Activated CD8-positive, alpha-beta T cell treated with anti-CD3 and anti-CD28 coated beads for 36 hours (primary cell): ENCODE measurements at regions not wholly inside any gene's neighbourhood (a gene's known extent, or its start where the extent isn't known, plus 50 kb on each side); places are given as distances from the start of the nearest gene placed in this dataset.

Source experiments
- ATAC-seq: fragments of 200-7000 bp; cut with Tn5 transposase; one replicate; pipeline ENCODE4 v1.10.0; 2021; ENCODE audit warnings: mild to moderate bottlenecking, moderate library complexity
- CTCF ChIA-PET: fragments of 350-600 bp; sonication (Branson Sonifier 250); formaldehyde crosslinking; loops from one replicate; lab custom pipeline; 2021; ENCODE audit warnings: antibody characterized with exemption; lab: Charles Lee
- POLR2A ChIA-PET: fragments of 350-600 bp; sonication (Branson Sonifier 250); formaldehyde crosslinking; loops from one replicate; lab custom pipeline; 2021; ENCODE audit warnings: antibody characterized with exemption; lab: Charles Lee
- DNase-seq: peaks from one replicate; pipeline ENCODE4 v3.0.0-alpha.2; 2020
- H3K27ac Mint-ChIP-seq: one replicate; pipeline ENCODE4 v1.8.0; 2021; ENCODE audit warnings: mild to moderate bottlenecking, mixed read lengths
- H3K27me3 Mint-ChIP-seq: one replicate; pipeline ENCODE4 v1.8.0; 2021; ENCODE audit warnings: mixed read lengths
- H3K36me3 Mint-ChIP-seq: one replicate; pipeline ENCODE4 v1.8.0; 2021; ENCODE audit warnings: low read depth, mixed read lengths
- H3K4me1 Mint-ChIP-seq: one replicate; pipeline ENCODE4 v1.8.0; 2021; ENCODE audit warnings: low read depth, mixed read lengths
- H3K4me3 Mint-ChIP-seq: one replicate; pipeline ENCODE4 v1.8.0; 2021; ENCODE audit warnings: mild to moderate bottlenecking, moderate library complexity, mixed read lengths
- H3K9me3 Mint-ChIP-seq: one replicate; pipeline ENCODE4 v1.8.0; 2021; ENCODE audit warnings: mixed read lengths
- intact Hi-C: fragments of 100-400 bp; cut with micrococcal nuclease; formaldehyde crosslinking; loops from one replicate; pipeline ENCODE4 v1.10.0; 2022
- TF ChIP-seq, protein P1 (sequence below): fragments of 200-600 bp; IDR thresholded peaks from one replicate; pipeline ENCODE4 v1.8.0; 2022; ENCODE audit warnings: antibody characterized with exemption, mild to moderate bottlenecking

DNA sequence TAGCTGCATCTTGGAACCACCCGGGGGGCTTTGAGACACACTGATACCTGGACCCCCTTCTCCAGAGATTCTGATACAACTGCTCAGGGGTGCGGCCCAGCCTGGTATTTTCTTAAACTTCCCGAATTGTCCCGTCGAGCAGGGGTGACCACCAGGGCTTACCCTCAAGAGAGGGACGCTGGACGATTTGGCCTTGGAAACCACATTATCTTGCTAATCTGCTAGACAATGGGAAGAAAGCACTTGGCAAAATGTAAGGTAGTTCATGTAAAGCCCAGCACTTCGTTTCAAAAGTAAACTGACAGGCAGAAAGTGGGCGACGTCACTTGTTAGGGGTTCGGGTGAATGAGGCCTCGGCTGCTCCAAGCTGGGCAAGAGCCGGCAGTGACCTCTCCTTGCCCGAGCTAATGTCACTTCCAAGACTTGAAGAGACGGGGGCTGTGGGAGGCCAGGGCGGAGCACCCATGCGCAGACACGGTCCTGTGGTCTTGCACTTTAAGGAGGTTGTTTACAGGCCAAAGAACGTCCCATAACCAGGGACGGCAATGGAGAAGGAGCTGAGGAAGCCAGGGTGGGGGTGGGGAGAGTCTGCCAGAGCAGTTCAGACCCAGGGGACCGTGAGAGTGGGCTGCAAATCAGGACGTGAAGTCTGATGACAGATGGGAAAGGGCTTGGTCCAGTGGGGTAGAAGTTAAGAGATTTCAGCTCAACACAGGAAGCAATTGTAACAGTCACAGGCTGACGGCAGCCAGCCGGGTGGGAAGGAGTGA lies 152.7 kb upstream of the GSE1 start:
- ChIA-PET CTCF (interaction anchor here (0.9 to 1.9 kb wide), 7 partner anchors 11 to 155 kb away, joined by 3 to 9 read pairs (median 3); no protein-coding TSS in a partner anchor), POLR2A (interaction anchor here (0.6 to 1.4 kb wide), 2 partner anchors 12 to 106 kb away, joined by 3 read pairs; no protein-coding TSS in a partner anchor)
- TF ChIP-seq, protein P1, sequence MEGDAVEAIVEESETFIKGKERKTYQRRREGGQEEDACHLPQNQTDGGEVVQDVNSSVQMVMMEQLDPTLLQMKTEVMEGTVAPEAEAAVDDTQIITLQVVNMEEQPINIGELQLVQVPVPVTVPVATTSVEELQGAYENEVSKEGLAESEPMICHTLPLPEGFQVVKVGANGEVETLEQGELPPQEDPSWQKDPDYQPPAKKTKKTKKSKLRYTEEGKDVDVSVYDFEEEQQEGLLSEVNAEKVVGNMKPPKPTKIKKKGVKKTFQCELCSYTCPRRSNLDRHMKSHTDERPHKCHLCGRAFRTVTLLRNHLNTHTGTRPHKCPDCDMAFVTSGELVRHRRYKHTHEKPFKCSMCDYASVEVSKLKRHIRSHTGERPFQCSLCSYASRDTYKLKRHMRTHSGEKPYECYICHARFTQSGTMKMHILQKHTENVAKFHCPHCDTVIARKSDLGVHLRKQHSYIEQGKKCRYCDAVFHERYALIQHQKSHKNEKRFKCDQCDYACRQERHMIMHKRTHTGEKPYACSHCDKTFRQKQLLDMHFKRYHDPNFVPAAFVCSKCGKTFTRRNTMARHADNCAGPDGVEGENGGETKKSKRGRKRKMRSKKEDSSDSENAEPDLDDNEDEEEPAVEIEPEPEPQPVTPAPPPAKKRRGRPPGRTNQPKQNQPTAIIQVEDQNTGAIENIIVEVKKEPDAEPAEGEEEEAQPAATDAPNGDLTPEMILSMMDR = no peak
- H3K4me1 Mint-ChIP-seq = peaks cover 5% of the 10 kb centered on the region
- intact Hi-C loops = no loop called here
- no peak for DNase-seq
- H3K9me3 Mint-ChIP-seq = no peaks in the 10 kb centered on the region
- no peaks in the 10 kb centered on the region for H3K36me3 Mint-ChIP-seq
- no peak for ATAC-seq
- no peak overlapping the region for H3K4me3 Mint-ChIP-seq
- H3K27me3 Mint-ChIP-seq = peaks cover 11% of the 10 kb centered on the region
- H3K27ac Mint-ChIP-seq = no peak overlapping the region

DNA sequence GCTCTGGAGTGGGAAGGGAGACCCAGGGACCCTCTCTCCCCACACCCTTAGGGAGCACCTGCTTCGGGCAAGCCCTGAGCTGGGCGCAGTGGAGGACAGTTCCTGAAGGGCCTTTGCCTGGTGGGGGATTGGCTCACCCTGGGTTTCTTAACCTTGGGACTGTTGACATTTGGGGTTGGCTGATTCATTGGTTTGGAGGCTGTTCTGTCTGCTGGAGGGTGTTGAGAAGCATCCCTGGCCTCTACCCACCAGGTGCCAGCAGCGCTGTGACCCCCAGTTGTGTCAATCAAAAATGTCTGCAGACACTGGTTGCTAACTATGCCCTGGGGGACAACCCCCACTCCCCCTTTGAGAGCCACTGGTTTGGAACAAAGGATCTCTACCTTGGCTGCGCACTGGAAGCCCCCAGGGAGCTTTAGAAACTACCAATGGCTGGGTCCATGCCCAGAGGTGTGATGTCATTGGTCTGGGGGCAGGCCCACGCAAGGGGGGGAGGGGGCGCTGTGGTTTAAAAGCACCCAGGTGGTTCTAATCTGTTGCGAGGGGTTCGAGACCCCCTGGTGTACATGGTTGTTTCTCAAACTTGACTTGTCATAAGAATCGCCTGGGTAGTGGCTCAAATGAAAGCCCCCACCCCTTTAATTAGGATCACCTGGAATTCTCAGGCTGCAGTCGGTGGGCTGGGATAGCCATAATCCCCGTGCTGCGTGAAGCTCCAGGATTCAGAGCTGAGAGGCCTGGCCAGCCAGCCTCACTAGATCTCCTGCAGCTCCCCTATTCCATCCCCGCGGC lies 151.9 kb upstream of the GSE1 start:
- H3K27ac Mint-ChIP-seq = no peak overlapping the region
- H3K4me3 Mint-ChIP-seq = no peak overlapping the region
- peaks cover 12% of the 10 kb centered on the region for H3K27me3 Mint-ChIP-seq
- ATAC-seq (peak; percentile 44), DNase-seq (peak; percentile 32)
- ChIA-PET CTCF (interaction anchor here (0.6 to 1.9 kb wide), 11 partner anchors 10 to 155 kb away, joined by 3 to 9 read pairs (median 3); no protein-coding TSS in a partner anchor), POLR2A (interaction anchor here (0.8 to 1.4 kb wide), 3 partner anchors 8 to 13 kb away, joined by 3 to 4 read pairs (median 3); no protein-coding TSS in a partner anchor)
- H3K9me3 Mint-ChIP-seq = no peaks in the 10 kb centered on the region
- intact Hi-C loops = no loop called here
- TF ChIP-seq, protein P1 = no peak
- no peaks in the 10 kb centered on the region for H3K36me3 Mint-ChIP-seq
- H3K4me1 Mint-ChIP-seq = peaks cover 5% of the 10 kb centered on the region

DNA sequence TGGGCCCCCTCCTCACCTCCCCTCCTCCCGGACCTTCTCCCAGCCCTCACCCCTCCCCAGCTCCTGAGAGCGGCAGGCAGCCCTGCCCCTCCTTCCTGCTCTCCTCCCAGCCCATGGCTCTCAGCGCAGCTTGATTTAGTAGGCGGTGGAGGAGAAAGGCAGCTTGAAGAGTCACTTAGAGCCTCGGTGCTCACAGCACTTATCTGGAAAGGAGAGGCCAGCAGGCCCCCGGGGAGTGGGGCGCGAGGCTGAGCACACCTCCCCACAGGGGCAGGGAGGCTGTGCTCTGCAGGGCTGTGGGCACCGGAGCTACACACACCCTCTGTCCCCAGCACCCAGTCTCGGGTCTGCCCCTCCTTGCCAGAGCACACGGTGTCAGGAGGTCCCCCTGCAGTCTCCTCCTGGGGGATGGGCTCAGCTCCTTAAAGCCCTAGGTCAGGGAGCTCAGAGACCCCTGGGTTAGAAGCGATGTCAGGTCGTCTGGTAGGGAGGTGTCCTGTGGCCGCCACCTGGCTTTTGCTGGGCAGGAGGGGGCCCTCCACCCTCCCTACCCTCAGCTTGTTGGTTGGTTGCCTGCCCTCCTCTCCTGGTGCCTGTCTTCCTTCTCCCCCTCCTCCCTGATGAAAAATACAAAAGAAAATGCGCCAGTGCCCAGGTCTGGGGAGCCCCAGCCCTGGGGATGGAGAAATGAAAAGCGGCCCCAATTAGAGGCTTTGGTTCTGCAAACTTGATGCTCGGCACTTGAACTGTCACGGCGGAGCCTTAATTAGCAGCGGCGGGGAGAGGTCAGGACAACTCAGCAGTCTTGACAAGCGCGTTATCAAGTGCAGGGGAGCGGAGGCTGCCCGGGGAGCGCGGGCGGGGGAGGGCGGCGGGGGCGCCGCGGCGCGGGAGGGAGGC lies 151.1 kb upstream of the GSE1 start:
- ChIA-PET CTCF (interaction anchor here (0.6 to 1.9 kb wide), 9 partner anchors 11 to 154 kb away, joined by 3 to 9 read pairs (median 3); no protein-coding TSS in a partner anchor), POLR2A (interaction anchor here (0.8 to 1.4 kb wide), 3 partner anchors 9 to 14 kb away, joined by 3 to 4 read pairs (median 3); no protein-coding TSS in a partner anchor)
- intact Hi-C loops = no loop called here
- H3K9me3 Mint-ChIP-seq = no peaks in the 10 kb centered on the region
- peaks cover 12% of the 10 kb centered on the region for H3K27me3 Mint-ChIP-seq
- ATAC-seq (peak; percentile 61), DNase-seq (peak; percentile 46)
- peak overlapping the region; percentile 55 for H3K4me3 Mint-ChIP-seq
- no peaks in the 10 kb centered on the region for H3K36me3 Mint-ChIP-seq
- TF ChIP-seq, protein P1 = no peak
- peaks cover 5% of the 10 kb centered on the region for H3K4me1 Mint-ChIP-seq
- H3K27ac Mint-ChIP-seq = no peak overlapping the region

DNA sequence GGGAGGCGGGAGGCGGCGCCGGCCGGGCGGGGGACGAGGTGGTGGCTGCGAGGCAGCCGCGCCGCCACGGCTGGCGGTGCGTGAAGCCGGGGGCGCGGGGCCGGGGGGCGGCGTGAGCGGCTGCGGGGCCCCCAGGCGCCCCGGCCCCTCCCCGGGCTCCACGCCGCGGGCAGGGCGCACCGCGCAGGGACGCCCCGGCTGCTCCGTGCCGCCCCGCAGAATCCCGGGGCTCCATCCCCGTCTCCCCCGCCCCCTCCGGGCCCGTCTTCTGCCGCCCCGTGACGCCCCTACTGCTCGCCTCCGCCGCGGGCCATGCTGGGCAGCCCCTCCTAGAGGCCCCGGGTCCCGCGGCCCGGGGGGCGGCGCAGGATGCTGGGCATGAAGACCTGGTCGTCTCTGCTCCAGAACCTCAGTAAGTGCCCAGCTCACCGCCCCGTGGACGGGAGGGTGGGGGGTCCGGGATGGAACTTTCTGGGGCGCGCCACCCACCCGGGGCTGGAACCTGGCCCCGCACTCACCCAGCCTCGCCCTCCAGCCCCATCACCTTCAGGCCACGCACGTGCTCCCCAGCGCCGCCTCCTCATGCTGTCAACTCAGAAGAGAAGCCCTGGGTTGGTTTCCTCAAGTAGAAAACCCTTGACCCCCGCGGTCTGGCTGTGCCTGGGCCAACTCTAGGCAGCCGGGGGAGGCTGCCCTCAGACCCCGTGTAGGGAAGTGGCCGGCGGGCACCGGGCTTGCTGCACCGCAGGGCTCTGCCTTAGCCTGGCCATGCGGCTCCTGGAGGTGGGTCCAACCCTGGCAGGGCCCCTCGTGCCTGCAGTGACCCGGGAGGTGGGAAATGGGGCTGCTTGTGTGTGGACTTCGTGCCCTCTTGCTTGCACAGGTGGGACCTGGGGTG lies 150.2 kb upstream of the GSE1 start:
- Mint-ChIP-seq H3K27me3 (peaks cover 12% of the 10 kb centered on the region), H3K4me3 (no peak overlapping the region), H3K9me3 (no peaks in the 10 kb centered on the region), H3K27ac (no peak overlapping the region), H3K4me1 (peaks cover 5% of the 10 kb centered on the region), H3K36me3 (no peaks in the 10 kb centered on the region)
- intact Hi-C loops = no loop called here
- DNase-seq = no peak
- ChIA-PET CTCF (interaction anchor here (1.3 to 1.9 kb wide), 3 partner anchors 14 to 47 kb away, joined by 3 to 7 read pairs (median 5); no protein-coding TSS in a partner anchor), POLR2A (interaction anchor here (0.6 kb wide), 1 partner anchor 1154 kb away, joined by 3 read pairs; no protein-coding TSS in a partner anchor)
- TF ChIP-seq, protein P1 = no peak
- ATAC-seq = peak; percentile 29
